ENCODE measurements at regions not wholly inside any gene's neighbourhood (a gene's known extent, or its start where the extent isn't known, plus 50 kb on each side); places are given as distances from the start of the nearest gene placed in this dataset.
"Not testable (repeated sequence)": the region's sequence is repeated elsewhere in the genome, so short reads cannot be mapped to it uniquely, and the experiment has no call there.

GRCh38 chr4:114317564-114317963, 281.0 kb upstream of the UGT8 start:
- H3K27me3 ChIP-seq (ENCODE audit: low read depth), result no peaks in the 10 kb centered on the region
- H3K9me3 ChIP-seq, result no peaks in the 10 kb centered on the region
- in situ Hi-C loops (cut with MboI; ENCODE audit: low sequenced_read_pairs), result no loop called here
- H3K4me3 ChIP-seq, result no peak overlapping the region
- DNase-seq (ENCODE audit: low spot score in 2 of 2), result no peak
- no peaks in the 10 kb centered on the region; the same call in 1 of the 2 replicates for H3K4me1 ChIP-seq
- no peaks in the 10 kb centered on the region for H3K36me3 ChIP-seq (replicated peaks)

- H3K4me1 ChIP-seq, result no peaks in the 10 kb centered on the region; the same call in 1 of the 2 replicates
- no peaks in the 10 kb centered on the region for H3K36me3 ChIP-seq (replicated peaks)
- H3K9me3 ChIP-seq, result no peaks in the 10 kb centered on the region
- H3K27me3 ChIP-seq (ENCODE audit: low read depth), result no peaks in the 10 kb centered on the region
- no peak for DNase-seq (ENCODE audit: low spot score in 2 of 2)
- H3K4me3 ChIP-seq, result no peak overlapping the region
- in situ Hi-C loops (cut with MboI; ENCODE audit: low sequenced_read_pairs), result no loop called here
Observed at GRCh38 chr4:114318309-114318708, 280.3 kb upstream of the UGT8 start.

GRCh38 chr4:114320126-114320525, 278.5 kb upstream of the UGT8 start:
- Histone ChIP-seq H3K4me1 (no peaks in the 10 kb centered on the region; the same call in 1 of the 2 replicates), H3K36me3 (replicated peaks) (no peaks in the 10 kb centered on the region), H3K27me3 (ENCODE audit: low read depth) (no peaks in the 10 kb centered on the region), H3K9me3 (no peaks in the 10 kb centered on the region), H3K4me3 (no peak overlapping the region)
- no peak for DNase-seq (ENCODE audit: low spot score in 2 of 2)
- in situ Hi-C loops (cut with MboI; ENCODE audit: low sequenced_read_pairs), result no loop called here

GRCh38 chr4:114321366-114321765, 277.2 kb upstream of the UGT8 start:
- no peaks in the 10 kb centered on the region for H3K27me3 ChIP-seq (ENCODE audit: low read depth)
- DNase-seq (ENCODE audit: low spot score in 2 of 2), result no peak
- no peaks in the 10 kb centered on the region for H3K36me3 ChIP-seq (replicated peaks)
- H3K9me3 ChIP-seq, result no peaks in the 10 kb centered on the region
- in situ Hi-C loops (cut with MboI; ENCODE audit: low sequenced_read_pairs), result no loop called here
- no peak overlapping the region for H3K4me3 ChIP-seq
- H3K4me1 ChIP-seq, result no peaks in the 10 kb centered on the region; the same call in 1 of the 2 replicates

GRCh38 chr4:114323841-114324240, 274.8 kb upstream of the UGT8 start:
- Histone ChIP-seq H3K27me3 (ENCODE audit: low read depth) (no peaks in the 10 kb centered on the region), H3K9me3 (no peaks in the 10 kb centered on the region), H3K4me3 (no peak overlapping the region), H3K36me3 (replicated peaks) (no peaks in the 10 kb centered on the region), H3K4me1 (no peaks in the 10 kb centered on the region)
- no peak for DNase-seq (ENCODE audit: low spot score in 2 of 2)
- in situ Hi-C loops (cut with MboI; ENCODE audit: low sequenced_read_pairs), result no loop called here

GRCh38 chr4:114326358-114326757, 272.2 kb upstream of the UGT8 start:
- no peaks in the 10 kb centered on the region for H3K36me3 ChIP-seq (replicated peaks)
- H3K4me3 ChIP-seq, result no peak overlapping the region
- H3K9me3 ChIP-seq, result no peaks in the 10 kb centered on the region
- no peaks in the 10 kb centered on the region for H3K4me1 ChIP-seq
- H3K27me3 ChIP-seq (ENCODE audit: low read depth), result no peaks in the 10 kb centered on the region
- in situ Hi-C loops (cut with MboI; ENCODE audit: low sequenced_read_pairs), result no loop called here
- DNase-seq (ENCODE audit: low spot score in 2 of 2), result no peak

GRCh38 chr4:114332119-114332518, 266.5 kb upstream of the UGT8 start:
- H3K4me1 ChIP-seq, result no peaks in the 10 kb centered on the region
- in situ Hi-C loops (cut with MboI; ENCODE audit: low sequenced_read_pairs), result no loop called here
- no peak for DNase-seq (ENCODE audit: low spot score in 2 of 2)

GRCh38 chr4:114334363-114334762, 264.2 kb upstream of the UGT8 start:
- in situ Hi-C loops (cut with MboI; ENCODE audit: low sequenced_read_pairs); H3K27me3 ChIP-seq (ENCODE audit: low read depth): not testable (repeated sequence)

More at GRCh38 chr4:114332119-114332518, 266.5 kb upstream of the UGT8 start:
- Histone ChIP-seq H3K9me3 (no peaks in the 10 kb centered on the region), H3K27me3 (ENCODE audit: low read depth) (no peaks in the 10 kb centered on the region), H3K36me3 (replicated peaks) (no peaks in the 10 kb centered on the region), H3K4me3 (no peak overlapping the region)

GRCh38 chr4:114334884-114335330, 263.7 kb upstream of the UGT8 start:
- Histone ChIP-seq H3K27me3 (ENCODE audit: low read depth) (no peaks in the 10 kb centered on the region), H3K4me1 (no peaks in the 10 kb centered on the region), H3K9me3 (no peaks in the 10 kb centered on the region), H3K4me3 (no peak overlapping the region), H3K36me3 (replicated peaks) (no peaks in the 10 kb centered on the region)
- no peak for DNase-seq (ENCODE audit: low spot score in 2 of 2)
- in situ Hi-C loops (cut with MboI; ENCODE audit: low sequenced_read_pairs), result no loop called here

More at GRCh38 chr4:114334363-114334762, 264.2 kb upstream of the UGT8 start:
- not testable (repeated sequence) for DNase-seq (ENCODE audit: low spot score in 2 of 2); H3K36me3 ChIP-seq (replicated peaks); H3K4me3 ChIP-seq; H3K9me3 ChIP-seq; H3K4me1 ChIP-seq

- no peak for DNase-seq (ENCODE audit: low spot score in 2 of 2)
- no peak overlapping the region for H3K4me3 ChIP-seq
- no peaks in the 10 kb centered on the region for H3K27me3 ChIP-seq (ENCODE audit: low read depth)
- H3K36me3 ChIP-seq (replicated peaks), result no peaks in the 10 kb centered on the region
- H3K9me3 ChIP-seq, result no peaks in the 10 kb centered on the region
- no peaks in the 10 kb centered on the region for H3K4me1 ChIP-seq
- in situ Hi-C loops (cut with MboI; ENCODE audit: low sequenced_read_pairs), result no loop called here
Observed at GRCh38 chr4:114335339-114335738, 263.3 kb upstream of the UGT8 start.

GRCh38 chr4:114343015-114343414, 255.6 kb upstream of the UGT8 start:
- no peak for DNase-seq (ENCODE audit: low spot score in 2 of 2)
- H3K9me3 ChIP-seq, result no peaks in the 10 kb centered on the region
- no peaks in the 10 kb centered on the region for H3K36me3 ChIP-seq (replicated peaks)
- in situ Hi-C loops (cut with MboI; ENCODE audit: low sequenced_read_pairs), result no loop called here
- no peak overlapping the region for H3K4me3 ChIP-seq
- H3K4me1 ChIP-seq, result peaks cover 6% of the 10 kb centered on the region
- H3K27me3 ChIP-seq (ENCODE audit: low read depth), result no peaks in the 10 kb centered on the region

GRCh38 chr4:114349543-114350175, 248.9 kb upstream of the UGT8 start:
- no peaks in the 10 kb centered on the region for H3K36me3 ChIP-seq (replicated peaks)
- no peak for DNase-seq (ENCODE audit: low spot score in 2 of 2)
- no peak overlapping the region for H3K4me3 ChIP-seq
- H3K27me3 ChIP-seq (ENCODE audit: low read depth), result no peaks in the 10 kb centered on the region
- no peaks in the 10 kb centered on the region for H3K4me1 ChIP-seq
- in situ Hi-C loops (cut with MboI; ENCODE audit: low sequenced_read_pairs), result no loop called here
- H3K9me3 ChIP-seq, result peaks cover 3% of the 10 kb centered on the region; the same call in 1 of the 2 replicates

GRCh38 chr4:114358901-114359300, 239.7 kb upstream of the UGT8 start:
- Histone ChIP-seq H3K36me3 (replicated peaks) (no peaks in the 10 kb centered on the region), H3K9me3 (no peaks in the 10 kb centered on the region), H3K4me3 (no peak overlapping the region), H3K27me3 (ENCODE audit: low read depth) (no peaks in the 10 kb centered on the region), H3K4me1 (no peaks in the 10 kb centered on the region)
- in situ Hi-C loops (cut with MboI; ENCODE audit: low sequenced_read_pairs), result no loop called here
- no peak for DNase-seq (ENCODE audit: low spot score in 2 of 2)

GRCh38 chr4:114361249-114361648, 237.4 kb upstream of the UGT8 start:
- H3K4me1 ChIP-seq, result no peaks in the 10 kb centered on the region
- in situ Hi-C loops (cut with MboI; ENCODE audit: low sequenced_read_pairs), result no loop called here

GRCh38 chr4:114364857-114365256, 233.8 kb upstream of the UGT8 start:
- H3K36me3 ChIP-seq (replicated peaks), result no peaks in the 10 kb centered on the region
- DNase-seq (ENCODE audit: low spot score in 2 of 2), result no peak
- H3K27me3 ChIP-seq (ENCODE audit: low read depth), result no peaks in the 10 kb centered on the region
- peaks cover 5% of the 10 kb centered on the region; the same call in 1 of the 2 replicates for H3K4me1 ChIP-seq
- H3K4me3 ChIP-seq, result no peak overlapping the region
- in situ Hi-C loops (cut with MboI; ENCODE audit: low sequenced_read_pairs), result no loop called here
- H3K9me3 ChIP-seq, result no peaks in the 10 kb centered on the region

More at GRCh38 chr4:114361249-114361648, 237.4 kb upstream of the UGT8 start:
- Histone ChIP-seq H3K36me3 (replicated peaks) (no peaks in the 10 kb centered on the region), H3K4me3 (no peak overlapping the region), H3K9me3 (no peaks in the 10 kb centered on the region), H3K27me3 (ENCODE audit: low read depth) (no peaks in the 10 kb centered on the region)
- no peak for DNase-seq (ENCODE audit: low spot score in 2 of 2)
